ENCODE measurements at regions not wholly inside any gene's neighbourhood (a gene's known extent, or its start where the extent isn't known, plus 50 kb on each side); places are given as distances from the start of the nearest gene placed in this dataset.
"Not testable (repeated sequence)": the region's sequence is repeated elsewhere in the genome, so short reads cannot be mapped to it uniquely, and the experiment has no call there.

GRCh38 chr2:64792300-64792699 lies 138.6 kb upstream of the SERTAD2 start:
- FAIRE-seq (no peak), DNase-seq (ENCODE audit: insufficient read length, low spot score) (no peak)

- FAIRE-seq: no peak
- DNase-seq (ENCODE audit: insufficient read length, low spot score): no peak
These were observed 139.4 kb upstream of the SERTAD2 start for GRCh38 chr2:64792995-64793639.

DNA sequence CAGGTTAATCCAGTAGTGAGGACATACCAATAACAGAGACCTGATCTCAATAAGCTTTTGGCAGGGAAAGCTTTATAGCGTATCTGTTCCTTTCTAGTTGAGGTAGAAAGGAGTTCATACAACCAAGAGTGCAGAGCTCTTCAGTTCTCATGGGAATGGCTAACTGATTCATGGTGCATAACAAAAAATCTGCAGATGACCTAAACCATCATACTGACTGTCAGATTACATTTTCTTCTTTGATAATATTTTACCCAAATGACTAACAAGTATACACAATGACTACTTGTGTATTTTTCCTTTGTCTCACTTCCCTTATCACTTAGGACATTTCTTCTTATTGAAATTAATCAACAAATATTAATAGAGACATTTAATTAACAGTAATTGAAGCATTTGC lies 140.0 kb upstream of the SERTAD2 start:
- DNase-seq (ENCODE audit: insufficient read length, low spot score) (no peak), FAIRE-seq (no peak)

DNA sequence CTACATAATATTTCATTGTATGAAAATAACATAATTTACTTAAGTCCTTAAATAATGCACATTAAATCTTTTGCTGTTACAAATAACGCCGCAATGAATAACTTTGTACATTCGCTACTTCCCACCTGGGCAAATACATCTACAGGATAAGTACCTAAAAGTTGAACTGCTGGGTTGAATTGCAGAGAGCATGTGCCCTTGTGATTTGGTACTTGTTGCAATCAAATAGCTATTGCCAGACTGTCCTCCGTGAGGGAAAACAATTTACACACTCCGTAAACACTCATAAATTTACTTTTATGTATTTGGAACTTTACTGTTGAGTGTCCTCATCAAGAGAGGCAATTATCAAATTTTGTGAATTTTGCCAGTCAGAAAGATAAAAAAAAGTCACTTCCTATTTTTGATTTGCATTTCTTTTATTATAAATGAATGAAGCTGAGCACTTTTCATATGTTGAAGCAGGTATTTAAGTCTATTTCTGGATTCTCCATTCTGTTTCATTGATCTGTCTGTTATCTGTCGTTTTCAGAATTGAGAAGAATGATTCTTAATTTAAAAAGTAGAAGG lies 140.8 kb upstream of the SERTAD2 start:
- no peak for FAIRE-seq
- no peak for DNase-seq (ENCODE audit: insufficient read length, low spot score)

DNA sequence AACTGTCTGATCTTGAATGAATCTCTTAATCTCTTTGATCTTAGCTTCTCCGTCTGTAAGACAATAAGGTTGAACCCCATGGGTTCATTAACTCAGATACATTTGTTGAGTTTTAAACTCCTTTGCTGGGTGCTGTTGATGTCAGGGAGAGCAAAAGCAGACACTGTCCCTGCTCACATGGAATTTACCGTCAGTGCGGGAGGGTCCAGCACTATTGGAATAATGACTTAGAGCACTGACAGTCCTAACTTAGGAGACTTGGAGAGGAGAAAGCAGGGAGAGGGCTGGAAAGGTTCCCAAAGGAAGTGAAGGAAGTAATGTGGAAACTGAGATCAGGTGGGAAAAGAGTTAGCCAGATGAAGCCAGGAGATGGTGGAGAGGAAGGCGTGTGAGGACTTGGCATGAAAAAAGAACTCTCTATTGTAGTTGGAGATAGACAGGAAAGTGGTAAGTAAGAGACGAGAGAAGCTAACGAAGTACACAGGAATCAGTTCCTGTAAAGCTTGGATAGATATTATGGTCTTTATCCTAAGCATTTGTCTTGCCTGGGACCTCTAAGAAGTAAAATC lies 141.4 kb upstream of the SERTAD2 start:
- DNase-seq (ENCODE audit: insufficient read length, low spot score) (no peak), FAIRE-seq (no peak)

GRCh38 chr2:64796926-64797325 lies 143.2 kb upstream of the SERTAD2 start:
- DNase-seq (ENCODE audit: insufficient read length, low spot score) (no peak), FAIRE-seq (no peak)

DNA sequence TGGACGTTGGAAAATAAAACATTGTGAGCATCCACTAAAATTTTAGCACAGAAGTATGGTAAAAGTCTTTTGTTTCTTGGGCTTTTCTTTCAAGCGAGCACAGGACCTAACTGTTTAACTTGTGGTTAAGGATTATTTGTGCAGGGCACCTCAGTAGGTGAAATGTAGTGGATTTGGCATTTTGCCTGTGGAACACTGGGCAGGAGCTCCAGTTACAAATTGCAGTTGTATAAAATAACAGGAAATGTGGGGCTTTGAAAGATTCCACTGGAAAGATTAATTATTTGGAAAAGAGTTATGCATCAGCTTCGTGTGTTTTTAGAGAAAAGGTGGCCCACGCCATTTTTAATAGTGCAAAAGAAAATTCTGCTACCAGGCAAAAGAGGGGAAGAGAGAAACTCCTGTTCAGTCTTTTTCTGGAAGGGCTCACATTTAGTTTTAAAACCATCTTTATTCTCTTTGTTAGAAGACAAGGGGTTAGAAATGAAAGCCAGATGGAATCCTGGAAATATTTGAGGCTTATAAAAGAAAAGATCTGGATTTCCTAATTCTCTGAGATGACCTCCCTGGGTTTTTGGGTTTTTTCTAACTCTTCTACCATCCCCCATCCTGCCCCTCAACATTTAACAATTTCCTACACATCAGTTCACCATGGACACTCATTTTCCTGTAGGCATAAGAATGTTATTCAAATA lies 144.3 kb upstream of the SERTAD2 start:
- DNase-seq (ENCODE audit: insufficient read length, low spot score): no peak
- FAIRE-seq: no peak

DNA sequence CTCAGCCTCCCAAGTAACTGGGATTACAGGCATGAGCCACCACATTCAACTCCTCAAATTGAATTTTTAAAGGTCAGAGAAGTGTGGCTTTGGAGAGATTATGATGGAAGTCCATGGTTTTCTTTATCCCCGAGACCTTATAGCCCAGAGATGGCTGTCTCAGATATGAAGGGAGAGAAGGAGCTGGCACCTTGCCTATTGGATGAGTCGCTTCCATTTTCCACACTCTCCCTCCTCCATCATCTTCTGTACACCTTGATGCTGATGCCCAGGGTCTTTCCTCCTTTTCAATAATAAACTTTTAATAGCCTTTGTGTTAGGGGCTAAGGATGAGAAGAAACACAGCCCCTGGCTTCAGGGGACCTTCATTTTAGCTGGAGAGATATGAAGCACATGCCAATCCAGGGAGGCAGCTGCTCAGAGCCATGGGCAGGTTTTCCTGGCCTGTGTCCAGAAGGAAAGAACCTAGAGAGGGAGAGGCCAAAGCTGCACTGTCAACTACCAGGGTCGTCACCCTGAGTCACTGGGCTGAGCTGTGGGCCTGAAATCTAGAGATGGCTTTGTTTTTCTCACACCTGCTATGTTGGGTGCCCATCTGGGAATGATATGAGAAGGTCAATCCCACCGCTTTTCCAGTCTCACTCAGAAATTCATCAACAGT lies 146.0 kb upstream of the SERTAD2 start:
- DNase-seq (ENCODE audit: insufficient read length, low spot score) (no peak), FAIRE-seq (no peak)

GRCh38 chr2:64803776-64804175 lies 150.1 kb upstream of the SERTAD2 start:
- FAIRE-seq (no peak), DNase-seq (ENCODE audit: insufficient read length, low spot score) (no peak)

GRCh38 chr2:64804651-64805050 lies 150.9 kb upstream of the SERTAD2 start:
- FAIRE-seq (no peak), DNase-seq (ENCODE audit: insufficient read length, low spot score) (no peak)

GRCh38 chr2:64807417-64807816 lies 153.7 kb upstream of the SERTAD2 start:
- DNase-seq (ENCODE audit: insufficient read length, low spot score) (no peak), FAIRE-seq (peak; percentile 53)

DNA sequence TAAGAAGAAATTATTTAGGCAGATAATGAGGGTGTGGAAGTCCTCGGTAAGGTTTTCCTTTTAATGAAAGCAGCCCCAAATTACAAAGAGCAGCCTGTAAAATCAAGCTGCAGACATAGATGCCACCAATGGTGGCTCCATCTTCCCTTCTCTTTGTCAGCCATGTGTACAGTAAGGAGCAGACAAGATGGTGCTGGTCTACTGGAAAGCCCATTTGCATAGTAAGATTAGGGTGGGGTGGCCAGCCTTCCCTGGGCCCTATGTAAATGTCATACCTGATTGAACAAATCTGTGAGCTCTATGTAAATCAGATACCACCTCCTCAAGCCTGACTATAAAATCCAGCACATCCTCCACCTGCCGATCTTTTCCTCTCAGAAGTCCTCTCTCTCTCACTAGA lies 154.4 kb upstream of the SERTAD2 start:
- DNase-seq (ENCODE audit: insufficient read length, low spot score) (no peak), FAIRE-seq (no peak)

DNA sequence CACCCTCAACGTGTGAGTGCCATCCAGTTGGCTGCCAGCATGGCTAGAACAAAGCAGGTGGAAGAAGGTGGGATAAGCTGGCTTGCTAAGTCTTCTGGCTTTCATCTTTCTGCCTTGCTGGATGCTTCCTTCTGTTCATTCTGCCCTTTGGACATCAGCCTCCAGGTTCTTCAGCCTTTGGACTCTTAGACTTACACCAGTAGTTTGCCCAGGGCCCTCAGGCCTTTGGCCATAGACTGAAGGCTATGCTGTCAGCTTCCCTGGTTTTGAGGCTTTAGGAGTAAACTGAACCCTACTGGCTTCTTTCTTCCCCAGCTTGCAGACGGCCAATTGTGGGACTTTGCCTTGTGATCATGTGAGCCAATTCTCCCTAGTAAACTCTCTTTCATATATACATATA lies 155.0 kb upstream of the SERTAD2 start:
- no peak for DNase-seq (ENCODE audit: insufficient read length, low spot score)
- no peak for FAIRE-seq

DNA sequence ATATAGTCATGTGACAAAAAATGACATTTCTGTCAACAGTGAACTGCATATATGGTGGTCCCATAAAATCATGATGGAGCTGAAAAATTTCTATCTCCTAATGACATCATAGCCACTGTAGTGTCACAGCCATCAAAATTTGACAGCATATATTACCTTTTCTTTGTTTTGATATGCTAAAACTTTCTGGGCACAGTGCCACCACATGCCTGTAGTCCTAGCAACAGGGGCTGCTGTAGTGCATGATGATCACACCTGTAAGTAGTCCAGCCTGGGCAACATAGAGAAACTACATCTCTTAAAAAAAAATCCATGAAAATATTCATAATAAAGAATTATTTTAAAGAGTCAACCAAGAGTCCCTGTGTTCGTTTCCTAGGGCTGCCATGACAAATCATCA lies 155.5 kb upstream of the SERTAD2 start:
- no peak for FAIRE-seq
- DNase-seq (ENCODE audit: insufficient read length, low spot score): no peak

DNA sequence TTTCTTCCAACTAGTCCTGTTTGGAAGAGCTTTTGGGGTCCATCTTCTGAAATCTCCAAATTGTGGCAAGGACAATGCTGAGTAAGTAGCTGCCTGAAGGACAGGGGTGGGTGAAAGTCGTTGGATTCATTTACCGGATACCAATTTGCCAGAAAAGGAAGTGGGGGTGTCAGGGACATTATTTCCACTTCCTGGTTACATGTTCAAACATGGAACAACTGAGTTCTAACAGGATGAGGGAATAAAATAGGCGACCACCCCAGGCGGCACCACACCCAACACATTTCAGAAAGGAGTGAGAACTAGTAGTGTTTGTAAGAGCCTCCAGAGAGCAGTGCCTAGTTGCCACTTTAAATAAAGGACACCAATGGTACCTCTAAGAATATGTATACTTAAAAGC lies 158.6 kb upstream of the SERTAD2 start:
- FAIRE-seq (no peak), DNase-seq (ENCODE audit: insufficient read length, low spot score) (no peak)

DNA sequence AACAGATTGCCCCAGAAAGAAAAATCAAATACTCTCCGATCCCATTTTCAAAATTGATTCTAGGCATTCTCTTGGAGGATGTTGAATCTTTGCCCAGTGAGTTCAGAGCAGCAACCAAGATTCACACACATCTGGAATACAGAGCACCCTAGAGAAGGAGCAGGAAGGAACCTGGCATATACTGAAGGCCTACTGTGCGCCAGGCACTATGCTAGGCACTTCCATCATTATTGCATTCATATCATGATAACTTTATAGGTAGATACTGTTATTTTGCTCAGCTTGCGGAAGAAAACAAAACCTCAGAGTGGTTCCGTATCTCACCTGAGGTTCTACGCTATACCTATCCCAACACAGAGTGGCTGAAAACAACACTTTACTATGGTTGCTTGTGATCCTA lies 160.3 kb upstream of the SERTAD2 start:
- DNase-seq (ENCODE audit: insufficient read length, low spot score) (no peak), FAIRE-seq (no peak)

GRCh38 chr2:64816526-64816925 lies 162.8 kb upstream of the SERTAD2 start:
- FAIRE-seq: not testable (repeated sequence)

DNA sequence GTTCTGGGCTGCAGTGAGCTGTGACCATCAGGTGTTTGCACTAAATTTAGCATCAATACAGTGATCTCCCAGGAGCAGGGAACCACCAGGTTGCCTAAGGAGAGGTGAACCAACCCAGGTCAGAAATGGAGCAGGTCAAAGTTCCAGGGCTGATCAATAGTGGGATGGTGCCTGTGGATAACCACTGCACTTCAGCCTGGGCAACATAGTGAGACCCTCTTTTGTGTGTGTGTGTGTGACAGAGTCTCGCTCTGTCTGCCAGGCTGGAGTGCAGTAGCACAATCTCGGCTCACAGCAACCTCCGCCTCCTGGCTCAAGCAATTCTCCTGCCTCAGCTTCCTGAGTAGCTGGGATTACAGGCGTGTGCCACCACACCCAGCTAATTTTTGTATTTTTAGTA lies 163.7 kb upstream of the SERTAD2 start:
- DNase-seq (ENCODE audit: insufficient read length, low spot score): no peak
- no peak for FAIRE-seq

More at GRCh38 chr2:64816526-64816925, 162.8 kb upstream of the SERTAD2 start:
- not testable (repeated sequence) for DNase-seq (ENCODE audit: insufficient read length, low spot score)

- FAIRE-seq (peak; percentile 4), DNase-seq (ENCODE audit: insufficient read length, low spot score) (no peak)
These were observed 164.9 kb upstream of the SERTAD2 start for GRCh38 chr2:64818664-64819060.

DNA sequence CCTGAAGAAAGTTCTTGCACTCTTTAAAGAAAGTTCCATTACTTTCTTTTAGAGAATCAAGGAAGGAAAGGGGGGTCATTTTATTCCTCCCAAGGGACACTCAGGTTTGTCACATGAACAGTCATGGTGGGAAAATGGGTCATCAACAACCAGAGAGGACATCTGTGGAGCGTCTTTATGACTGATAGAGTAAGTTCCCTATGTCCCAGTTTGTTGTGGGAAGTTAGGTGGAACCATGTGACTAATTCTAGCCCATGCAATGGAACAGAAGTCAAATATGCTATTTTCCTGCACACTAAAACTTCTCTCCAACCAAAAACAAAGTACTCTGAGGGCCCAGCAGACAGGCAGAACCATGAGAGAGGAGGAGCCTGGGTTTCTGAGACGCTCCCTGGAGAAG lies 165.6 kb upstream of the SERTAD2 start:
- DNase-seq (ENCODE audit: insufficient read length, low spot score) (no peak), FAIRE-seq (no peak)
